B cell (primary cell): ENCODE measurements at regions not wholly inside any gene's neighbourhood (a gene's known extent, or its start where the extent isn't known, plus 50 kb on each side); places are given as distances from the start of the nearest gene placed in this dataset.

Experiments used
- ATAC-seq: fragments of 200-7000 bp; cut with Tn5 transposase; one replicate; pipeline ENCODE4 v1.10.0; 2021; ENCODE audit warnings: low read depth, mild to moderate bottlenecking, moderate number of reproducible peaks, moderate library complexity
- CTCF ChIA-PET: fragments of 350-600 bp; sonication (Branson Sonifier 250); formaldehyde crosslinking; loops from one replicate; lab custom pipeline; 2021; ENCODE audit warnings: antibody characterized with exemption, inconsistent platforms; lab: Charles Lee
- POLR2A ChIA-PET: fragments of 350-600 bp; sonication (Branson Sonifier 250); formaldehyde crosslinking; loops from one replicate; lab custom pipeline; 2021; ENCODE audit warnings: antibody characterized with exemption; lab: Charles Lee
- DNase-seq: peaks from one replicate; pipeline ENCODE4 v3.0.0; 2013
- H2AFZ ChIP-seq: 2 replicates; pipeline ENCODE4 v1.6.1; 2012; ENCODE audit warnings: mild to moderate bottlenecking, low read depth, low read length; ENCODE audit not compliant: insufficient read depth, poor library complexity, severe bottlenecking
- H3K27ac ChIP-seq, 2 donors: 1 replicate in 1 of 2; 2 replicates in 1 of 2; pipeline ENCODE4 v1.5.1; 2012 to 2013; ENCODE audit warnings: low read length in 2 of 2, mild to moderate bottlenecking in 2 of 2, moderate library complexity in 1 of 2
- H3K27me3 ChIP-seq, 4 experiments: fragments of 200-600 bp in 1 of 4; sonication (generic) in 1 of 4; replicated peaks in 1 of 4; 1 replicate in 2 of 4; 2 replicates in 2 of 4; pipeline versions ENCODE4 v1.6.1 to v1.7.0; 2013 to 2016; ENCODE audit warnings: low read length in 3 of 4, mild to moderate bottlenecking in 2 of 4, mixed read lengths in 1 of 4, moderate library complexity in 1 of 4; ENCODE audit not compliant: insufficient read depth in 4 of 4, control insufficient read depth in 3 of 4; ENCODE audit errors: control extremely low read depth in 1 of 4
- H3K36me3 ChIP-seq, 2 experiments: replicated peaks in 1 of 2; 1 replicate in 1 of 2; 2 replicates in 1 of 2; pipeline versions ENCODE4 v1.6.1 to v1.7.1; 2013; ENCODE audit warnings: low read length in 1 of 2; ENCODE audit not compliant: insufficient read depth in 2 of 2, control insufficient read depth in 1 of 2; ENCODE audit errors: control extremely low read depth in 1 of 2, extremely low read depth in 1 of 2
- H3K4me1 ChIP-seq, 2 donors: fragments of 200-600 bp in 1 of 2; sonication (generic) in 1 of 2; 1 replicate in 1 of 2; 2 replicates in 1 of 2; pipeline versions ENCODE4 v1.5.1 to v1.6.1; 2013 to 2017; ENCODE audit warnings: low read length in 2 of 2; ENCODE audit not compliant: control insufficient read depth in 2 of 2, insufficient read depth in 2 of 2
- H3K4me2 ChIP-seq: replicated peaks from 2 replicates; pipeline ENCODE3; 2012; ENCODE audit warnings: mild to moderate bottlenecking, low read depth, low read length; ENCODE audit not compliant: poor library complexity, severe bottlenecking
- H3K4me3 ChIP-seq, 5 experiments: fragments of 200-600 bp in 1 of 5; sonication (generic) in 1 of 5; 1 replicate in 3 of 5; 2 replicates in 2 of 5; pipeline versions ENCODE4 v1.5.1 to v1.7.0; 2011 to 2016; ENCODE audit warnings: low read length in 4 of 5, mild to moderate bottlenecking in 4 of 5, low read depth in 2 of 5, control low read depth in 1 of 5, moderate library complexity in 1 of 5; ENCODE audit not compliant: insufficient read depth in 1 of 5; ENCODE audit errors: control extremely low read depth in 1 of 5, extremely low read depth in 1 of 5
- H3K79me2 ChIP-seq: fragments of 200-600 bp; sonication (generic); one replicate; pipeline ENCODE4 v1.6.0; 2016; ENCODE audit warnings: low read length; ENCODE audit not compliant: control insufficient read depth, insufficient read depth
- H3K9ac ChIP-seq: fragments of 200-600 bp; sonication (generic); 2 replicates; pipeline ENCODE4 v1.6.1; 2017; ENCODE audit warnings: mild to moderate bottlenecking, low read length, moderate library complexity
- H3K9me3 ChIP-seq, 3 donors: one replicate each; pipeline versions ENCODE4 v1.6.1 to v1.7.1; 2013; ENCODE audit warnings: low read length in 2 of 3; ENCODE audit not compliant: control insufficient read depth in 2 of 3, insufficient read depth in 1 of 3; ENCODE audit errors: control extremely low read depth in 1 of 3
- H4K20me1 ChIP-seq: 2 replicates; pipeline ENCODE4 v1.6.0; 2012; ENCODE audit warnings: mild to moderate bottlenecking, low read length; ENCODE audit not compliant: insufficient read depth, control insufficient read depth, poor library complexity, severe bottlenecking
- H3K27ac Mint-ChIP-seq: one replicate; pipeline ENCODE4 v1.8.0; 2021; ENCODE audit warnings: mixed read lengths
- H3K27me3 Mint-ChIP-seq: one replicate; pipeline ENCODE4 v1.8.0; 2021; ENCODE audit warnings: mixed read lengths
- H3K4me1 Mint-ChIP-seq: one replicate; pipeline ENCODE4 v1.8.0; 2021; ENCODE audit warnings: mixed read lengths
- H3K4me3 Mint-ChIP-seq: one replicate; pipeline ENCODE4 v1.8.0; 2021; ENCODE audit warnings: mixed read lengths
- H3K9me3 Mint-ChIP-seq: one replicate; pipeline ENCODE4 v1.8.0; 2022; ENCODE audit warnings: mixed read lengths; ENCODE audit not compliant: insufficient read depth
- EZH2 ChIP-seq: IDR thresholded peaks from 2 replicates; pipeline ENCODE4 v1.6.1; 2012; ENCODE audit warnings: borderline replicate concordance, low read depth, mild to moderate bottlenecking, moderate library complexity, low read length; ENCODE audit not compliant: insufficient read depth, poor library complexity, severe bottlenecking
- WGBS: methylation state at CpG from one replicate; pipeline ENCODE4 v1.1.5; 2013; ENCODE audit warnings: missing lambda C conversion rate; ENCODE audit not compliant: insufficient coverage; 5-methylcytosine and 5-hydroxymethylcytosine counted together
- intact Hi-C: fragments of 100-400 bp; cut with micrococcal nuclease; formaldehyde crosslinking; loops from one replicate; pipeline ENCODE4 v1.10.0; 2022
- TF ChIP-seq, protein P1 (sequence below): fragments of 200-600 bp; IDR thresholded peaks from one replicate; pipeline ENCODE4 v1.8.0; 2022; ENCODE audit warnings: antibody characterized with exemption, mild to moderate bottlenecking

DNA sequence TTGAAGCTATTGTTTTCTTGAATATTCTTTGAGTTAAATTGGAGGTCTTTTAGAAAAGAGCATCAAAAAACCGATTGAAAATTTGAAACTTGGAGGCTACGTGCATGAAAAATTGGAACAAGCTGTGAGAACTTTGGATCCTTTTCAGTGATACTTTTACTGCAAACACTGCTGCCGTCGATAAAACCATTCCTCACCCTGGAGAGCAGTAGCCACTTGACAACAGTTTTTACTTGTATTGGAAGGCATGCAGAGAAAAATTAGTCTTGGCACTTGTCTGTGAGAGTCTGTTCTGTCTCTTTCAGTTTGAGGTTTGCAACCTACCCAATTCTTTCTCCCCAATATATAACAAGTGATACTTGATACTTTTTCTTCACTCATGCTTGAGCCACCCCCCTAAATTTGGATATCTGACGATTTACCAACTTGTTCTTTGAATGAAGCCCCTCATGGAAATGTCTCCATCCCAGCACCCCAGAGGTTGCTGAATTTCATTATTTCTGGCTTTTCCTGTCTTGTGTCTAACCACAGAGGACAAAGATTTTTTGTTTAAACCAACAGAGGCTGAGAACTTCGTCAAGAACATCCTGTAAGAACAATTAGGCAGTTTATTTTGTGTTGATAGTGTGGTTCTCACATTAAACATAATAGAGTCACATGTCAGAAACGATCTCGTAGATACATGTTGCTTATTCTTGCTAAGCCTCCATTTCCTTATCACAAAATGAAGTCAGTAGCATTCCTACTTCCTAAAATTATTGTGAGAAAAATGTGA is 307.3 kb upstream of the PLSCR5 start:
- 58% methylated on average over 3 of the region's 8 CpGs for WGBS
- no peaks in the 10 kb centered on the region for H3K27me3 ChIP-seq
- no peak overlapping the region for H3K4me2 ChIP-seq
- H3K27ac ChIP-seq, result no peak overlapping the region
- H3K4me1 ChIP-seq, result no peaks in the 10 kb centered on the region
- no peak overlapping the region for H3K4me3 ChIP-seq
- H3K36me3 ChIP-seq, result no peaks in the 10 kb centered on the region
- Mint-ChIP-seq H3K9me3 (peaks cover 3% of the 10 kb centered on the region), H3K27me3 (no peaks in the 10 kb centered on the region), H3K27ac (no peak overlapping the region), H3K4me1 (no peaks in the 10 kb centered on the region), H3K4me3 (no peak overlapping the region)
- intact Hi-C loops, result no loop called here
- H3K9ac ChIP-seq, result no peak overlapping the region
- DNase-seq, result no peak
- H3K79me2 ChIP-seq, result no peaks in the 10 kb centered on the region
- H2AFZ ChIP-seq, result no peak overlapping the region
- POLR2A ChIA-PET, result no interaction called here
- no peaks in the 10 kb centered on the region for H4K20me1 ChIP-seq
- CTCF ChIA-PET, result no interaction called here
- TF ChIP-seq, protein P1, sequence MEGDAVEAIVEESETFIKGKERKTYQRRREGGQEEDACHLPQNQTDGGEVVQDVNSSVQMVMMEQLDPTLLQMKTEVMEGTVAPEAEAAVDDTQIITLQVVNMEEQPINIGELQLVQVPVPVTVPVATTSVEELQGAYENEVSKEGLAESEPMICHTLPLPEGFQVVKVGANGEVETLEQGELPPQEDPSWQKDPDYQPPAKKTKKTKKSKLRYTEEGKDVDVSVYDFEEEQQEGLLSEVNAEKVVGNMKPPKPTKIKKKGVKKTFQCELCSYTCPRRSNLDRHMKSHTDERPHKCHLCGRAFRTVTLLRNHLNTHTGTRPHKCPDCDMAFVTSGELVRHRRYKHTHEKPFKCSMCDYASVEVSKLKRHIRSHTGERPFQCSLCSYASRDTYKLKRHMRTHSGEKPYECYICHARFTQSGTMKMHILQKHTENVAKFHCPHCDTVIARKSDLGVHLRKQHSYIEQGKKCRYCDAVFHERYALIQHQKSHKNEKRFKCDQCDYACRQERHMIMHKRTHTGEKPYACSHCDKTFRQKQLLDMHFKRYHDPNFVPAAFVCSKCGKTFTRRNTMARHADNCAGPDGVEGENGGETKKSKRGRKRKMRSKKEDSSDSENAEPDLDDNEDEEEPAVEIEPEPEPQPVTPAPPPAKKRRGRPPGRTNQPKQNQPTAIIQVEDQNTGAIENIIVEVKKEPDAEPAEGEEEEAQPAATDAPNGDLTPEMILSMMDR, result no peak
- TF ChIP-seq EZH2, result no peak
- ATAC-seq, result no peak
- no peaks in the 10 kb centered on the region for H3K9me3 ChIP-seq

DNA sequence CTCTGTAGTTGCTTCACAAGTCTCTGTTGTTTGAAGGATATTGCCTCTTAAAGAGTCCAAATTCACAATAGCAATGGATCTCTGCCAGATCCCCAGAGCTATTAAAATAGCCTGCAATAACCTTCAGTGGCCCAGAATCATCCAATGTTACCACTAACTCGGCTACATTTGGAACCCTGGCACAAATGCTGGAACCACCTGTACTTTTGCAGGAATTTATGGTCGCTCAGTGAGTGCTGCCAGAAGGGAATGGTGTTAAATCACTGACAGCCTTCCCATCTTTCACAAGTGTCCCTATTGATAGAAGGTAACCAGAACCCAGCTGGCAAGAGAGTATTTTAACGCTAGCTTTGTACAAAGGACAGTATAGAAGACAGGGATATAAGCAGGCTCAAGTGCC is 298.8 kb upstream of the PLSCR5 start:
- no peak overlapping the region for H3K27ac Mint-ChIP-seq
- no peaks in the 10 kb centered on the region for H3K36me3 ChIP-seq
- ChIA-PET POLR2A (no interaction called here), CTCF (no interaction called here)
- H3K4me2 ChIP-seq, result no peak overlapping the region
- no CpG with 5 or more reads among the region's 3 CpGs for WGBS
- no peaks in the 10 kb centered on the region for H3K27me3 ChIP-seq
- H3K27me3 Mint-ChIP-seq, result no peaks in the 10 kb centered on the region
- no peak overlapping the region for H2AFZ ChIP-seq
- no peaks in the 10 kb centered on the region for H3K4me1 ChIP-seq
- intact Hi-C loops, result no loop called here
- no peaks in the 10 kb centered on the region for H3K4me1 Mint-ChIP-seq
- DNase-seq (no peak), ATAC-seq (no peak)
- no peaks in the 10 kb centered on the region for H4K20me1 ChIP-seq
- H3K9me3 ChIP-seq, result peaks cover 0 to 3% (median 0%) of the 10 kb centered on the region in 3 donors
- TF ChIP-seq, protein P1, result no peak
- no peaks in the 10 kb centered on the region for H3K79me2 ChIP-seq
- H3K9me3 Mint-ChIP-seq, result peaks cover 2% of the 10 kb centered on the region
- no peak overlapping the region for H3K9ac ChIP-seq
- no peak overlapping the region for H3K27ac ChIP-seq
- H3K4me3 ChIP-seq, result no peak overlapping the region
- H3K4me3 Mint-ChIP-seq, result no peak overlapping the region
